CD4-positive, alpha-beta memory T cell (primary cell): ENCODE measurements at regions not wholly inside any gene's neighbourhood (a gene's known extent, or its start where the extent isn't known, plus 50 kb on each side); places are given as distances from the start of the nearest gene placed in this dataset.
"Not testable (repeated sequence)": the region's sequence is repeated elsewhere in the genome, so short reads cannot be mapped to it uniquely, and the experiment has no call there.

Source experiments
- CTCF ChIA-PET: fragments of 350-600 bp; sonication (Branson Sonifier 250); formaldehyde crosslinking; loops from one replicate; lab custom pipeline; 2021; ENCODE audit warnings: inconsistent platforms; ENCODE audit not compliant: partially characterized antibody; lab: Charles Lee
- POLR2A ChIA-PET: fragments of 350-600 bp; sonication (Branson Sonifier 250); formaldehyde crosslinking; loops from one replicate; lab custom pipeline; 2021; ENCODE audit not compliant: partially characterized antibody; lab: Charles Lee
- DNase-seq, 5 donors: peaks; one replicate each; pipeline versions ENCODE4 v3.0.0 to v3.0.0-alpha.2; 2020 to 2022; ENCODE audit warnings: mixed read lengths in 1 of 5
- H3K27ac ChIP-seq: one replicate; pipeline ENCODE4 v1.7.0; 2013; ENCODE audit warnings: low read depth, low read length
- H3K27me3 ChIP-seq: 2 replicates; pipeline ENCODE4 v1.7.0; 2013; ENCODE audit warnings: mild to moderate bottlenecking, low read length, moderate library complexity; ENCODE audit not compliant: insufficient read depth
- H3K36me3 ChIP-seq: 2 replicates; pipeline ENCODE4 v1.7.0; 2013; ENCODE audit warnings: mild to moderate bottlenecking, low read length, moderate library complexity; ENCODE audit not compliant: insufficient read depth
- H3K4me1 ChIP-seq: 2 replicates; pipeline ENCODE4 v1.7.0; 2013; ENCODE audit warnings: mild to moderate bottlenecking, low read length, moderate library complexity; ENCODE audit not compliant: insufficient read depth
- H3K4me3 ChIP-seq, 2 donors: one replicate each; pipeline ENCODE4 v1.7.0; 2013; ENCODE audit warnings: low read length in 2 of 2, mild to moderate bottlenecking in 1 of 2
- H3K9me3 ChIP-seq, 2 donors: one replicate each; pipeline ENCODE4 v1.7.0; 2013; ENCODE audit warnings: low read length in 2 of 2, control low read depth in 1 of 2; ENCODE audit not compliant: control insufficient read depth in 1 of 2
- H3K27ac Mint-ChIP-seq, 7 donors: one replicate each; pipeline ENCODE4 v1.8.0; 2020 to 2021; ENCODE audit warnings: mixed read lengths in 7 of 7, mild to moderate bottlenecking in 6 of 7, inconsistent platforms in 3 of 7, moderate library complexity in 3 of 7
- H3K27me3 Mint-ChIP-seq, 2 donors: one replicate each; pipeline ENCODE4 v1.8.0; 2020 to 2021; ENCODE audit warnings: mixed read lengths in 2 of 2
- H3K36me3 Mint-ChIP-seq, 2 donors: one replicate each; pipeline ENCODE4 v1.8.0; 2020 to 2021; ENCODE audit warnings: mixed read lengths in 2 of 2, inconsistent platforms in 1 of 2, mild to moderate bottlenecking in 1 of 2
- H3K4me1 Mint-ChIP-seq, 4 donors: one replicate each; pipeline ENCODE4 v1.8.0; 2020 to 2021; ENCODE audit warnings: mixed read lengths in 4 of 4, mild to moderate bottlenecking in 1 of 4
- H3K4me3 Mint-ChIP-seq, 8 donors: one replicate each; pipeline ENCODE4 v1.8.0; 2020 to 2021; ENCODE audit warnings: mixed read lengths in 8 of 8, mild to moderate bottlenecking in 7 of 8, moderate library complexity in 6 of 8, inconsistent platforms in 3 of 8
- H3K9me3 Mint-ChIP-seq, 8 donors: one replicate each; pipeline ENCODE4 v1.8.0; 2020 to 2021; ENCODE audit warnings: mixed read lengths in 8 of 8, mild to moderate bottlenecking in 5 of 8, inconsistent platforms in 3 of 8, moderate library complexity in 1 of 8
- intact Hi-C: fragments of 100-400 bp; cut with micrococcal nuclease; formaldehyde crosslinking; loops from one replicate; pipeline ENCODE4 v1.15.1; 2023

- H3K9me3 Mint-ChIP-seq: peaks cover 0 to 17% (median 6%) of the 10 kb centered on the region in 8 donors
- H3K27me3 Mint-ChIP-seq, POLR2A ChIA-PET, H3K4me1 ChIP-seq, H3K36me3 ChIP-seq, H3K4me3 ChIP-seq, H3K27ac Mint-ChIP-seq, H3K27ac ChIP-seq, H3K9me3 ChIP-seq, H3K4me1 Mint-ChIP-seq, DNase-seq, CTCF ChIA-PET, H3K27me3 ChIP-seq, intact Hi-C loops, H3K36me3 Mint-ChIP-seq, H3K4me3 Mint-ChIP-seq: not testable (repeated sequence)
These were observed 83.4 kb upstream of the RAP2C start for GRCh38 chrX:132302687-132303086.

- POLR2A ChIA-PET: no interaction called here
- Histone ChIP-seq H3K27ac (no peak overlapping the region), H3K4me1 (no peaks in the 10 kb centered on the region), H3K27me3 (no peaks in the 10 kb centered on the region), H3K36me3 (no peaks in the 10 kb centered on the region), H3K9me3 (no peaks in the 10 kb centered on the region), H3K4me3 (no peak overlapping the region)
- Mint-ChIP-seq H3K4me3 (no peak overlapping the region), H3K36me3 (no peaks in the 10 kb centered on the region), H3K27ac (no peak overlapping the region), H3K9me3 (peaks cover 0 to 4% (median 0%) of the 10 kb centered on the region in 8 donors), H3K27me3 (no peaks in the 10 kb centered on the region), H3K4me1 (no peaks in the 10 kb centered on the region)
- intact Hi-C loops: loop anchor here (5.0 to 10.0 kb wide), 3 partner anchors 190 to 443 kb away; partner anchors contain the start of gene MBNL3
- DNase-seq: no peak
- CTCF ChIA-PET: interaction anchor here (1.6 to 3.7 kb wide), 3 partner anchors 9 to 337 kb away, joined by 3 to 84 read pairs (median 30); no protein-coding TSS in a partner anchor
These were observed 75.7 kb upstream of the RAP2C start for GRCh38 chrX:132294776-132295495.

GRCh38 chrX:132294192-132294591 is 74.9 kb upstream of the RAP2C start:
- H3K27ac ChIP-seq: no peak overlapping the region
- Mint-ChIP-seq H3K27ac (no peak overlapping the region), H3K27me3 (no peaks in the 10 kb centered on the region), H3K9me3 (peaks cover 0 to 4% (median 0%) of the 10 kb centered on the region in 8 donors), H3K4me1 (no peaks in the 10 kb centered on the region), H3K4me3 (no peak overlapping the region), H3K36me3 (no peaks in the 10 kb centered on the region)
- H3K9me3 ChIP-seq: no peaks in the 10 kb centered on the region
- no peak for DNase-seq
- intact Hi-C loops: loop anchor here (5.0 to 10.0 kb wide), 3 partner anchors 191 to 442 kb away; partner anchors contain the start of gene MBNL3
- ChIA-PET CTCF (interaction anchor here (1.0 to 3.7 kb wide), 8 partner anchors 10 to 337 kb away, joined by 3 to 84 read pairs (median 9); no protein-coding TSS in a partner anchor), POLR2A (no interaction called here)
- no peaks in the 10 kb centered on the region for H3K27me3 ChIP-seq
- H3K4me1 ChIP-seq: no peaks in the 10 kb centered on the region
- no peak overlapping the region for H3K4me3 ChIP-seq
- no peaks in the 10 kb centered on the region for H3K36me3 ChIP-seq

DNA sequence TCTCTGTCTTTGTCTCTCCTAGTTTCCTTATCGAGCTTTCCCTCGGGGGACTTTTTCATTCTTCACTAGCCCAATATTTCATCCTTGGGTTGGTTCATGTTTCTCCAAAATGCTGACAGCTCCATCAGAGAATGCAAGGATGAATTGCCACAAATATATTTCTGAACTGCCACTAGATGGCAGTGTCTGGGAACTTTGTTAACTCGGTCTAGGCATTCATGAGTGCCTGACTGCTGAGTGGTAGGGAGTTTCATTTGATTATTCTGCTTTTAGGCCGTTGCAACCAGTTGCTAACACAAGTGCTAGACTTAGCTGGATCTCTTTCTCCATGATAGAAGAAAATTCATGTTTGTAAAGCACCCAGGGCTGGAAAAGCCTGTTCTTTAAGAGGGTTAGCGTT is 73.5 kb upstream of the RAP2C start:
- Histone ChIP-seq H3K4me1 (no peaks in the 10 kb centered on the region), H3K9me3 (no peaks in the 10 kb centered on the region), H3K27me3 (no peaks in the 10 kb centered on the region), H3K27ac (no peak overlapping the region), H3K4me3 (no peak overlapping the region), H3K36me3 (no peaks in the 10 kb centered on the region)
- DNase-seq: peak; percentile 32 to 49 (median 37)
- CTCF ChIA-PET: interaction anchor here (0.6 to 3.7 kb wide), 32 partner anchors 8 to 466 kb away, joined by 3 to 84 read pairs (median 4); no protein-coding TSS in a partner anchor
- H3K27me3 Mint-ChIP-seq: no peaks in the 10 kb centered on the region
- POLR2A ChIA-PET: no interaction called here
- no peak overlapping the region for H3K27ac Mint-ChIP-seq
- H3K9me3 Mint-ChIP-seq: peaks cover 0 to 4% (median 0%) of the 10 kb centered on the region in 8 donors
- intact Hi-C loops: loop anchor here (1.0 to 10.0 kb wide), 6 partner anchors 192 to 440 kb away; partner anchors contain the start of gene MBNL3
- no peaks in the 10 kb centered on the region for H3K36me3 Mint-ChIP-seq
- no peak overlapping the region for H3K4me3 Mint-ChIP-seq
- H3K4me1 Mint-ChIP-seq: peaks cover 0 to under 1% (median 0%) of the 10 kb centered on the region in 4 donors

DNA sequence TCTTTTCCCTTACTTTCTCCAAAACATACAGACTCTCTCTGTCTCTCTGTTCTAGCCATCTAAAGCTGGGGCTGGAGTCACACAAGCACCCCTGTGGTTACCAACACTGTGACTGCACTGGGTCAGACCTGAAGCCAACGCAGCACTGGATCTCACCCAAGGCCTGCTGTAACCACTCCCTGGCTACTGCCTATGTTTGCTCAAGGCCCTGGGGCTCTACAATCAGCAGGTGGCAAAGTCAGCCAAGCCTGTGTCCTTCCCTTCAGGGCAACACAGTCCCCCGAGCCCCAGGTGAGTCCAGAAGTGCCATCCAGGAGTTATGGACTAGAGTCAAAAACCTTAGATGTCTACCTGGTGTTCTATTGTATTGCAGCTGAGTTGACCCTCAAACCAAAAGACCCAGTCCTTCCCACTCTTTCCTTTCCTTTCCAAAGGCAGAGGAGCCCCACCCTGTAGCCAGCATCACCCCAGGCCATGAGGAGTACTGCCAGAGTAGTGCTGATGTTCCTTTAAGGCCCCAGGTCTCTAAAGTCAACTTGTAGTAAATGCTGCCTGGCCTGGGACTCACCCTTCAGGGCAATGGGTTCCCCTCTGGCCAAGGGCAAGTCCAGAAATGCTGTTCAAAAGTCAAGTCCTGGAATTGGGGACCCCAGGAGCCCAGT is 58.8 kb upstream of the RAP2C start:
- ChIA-PET CTCF (no interaction called here), POLR2A (no interaction called here)
- Histone ChIP-seq H3K9me3 (no peaks in the 10 kb centered on the region), H3K27ac (no peak overlapping the region), H3K27me3 (no peaks in the 10 kb centered on the region), H3K4me1 (no peaks in the 10 kb centered on the region), H3K4me3 (no peak overlapping the region), H3K36me3 (no peaks in the 10 kb centered on the region)
- Mint-ChIP-seq H3K36me3 (peaks cover 0 to 3% of the 10 kb centered on the region in 2 donors), H3K27me3 (no peaks in the 10 kb centered on the region), H3K4me3 (no peak overlapping the region), H3K27ac (no peak overlapping the region), H3K4me1 (no peaks in the 10 kb centered on the region), H3K9me3 (no peaks in the 10 kb centered on the region)
- intact Hi-C loops: no loop called here
- peak in 1 of 5 donors; percentile 30 for DNase-seq

DNA sequence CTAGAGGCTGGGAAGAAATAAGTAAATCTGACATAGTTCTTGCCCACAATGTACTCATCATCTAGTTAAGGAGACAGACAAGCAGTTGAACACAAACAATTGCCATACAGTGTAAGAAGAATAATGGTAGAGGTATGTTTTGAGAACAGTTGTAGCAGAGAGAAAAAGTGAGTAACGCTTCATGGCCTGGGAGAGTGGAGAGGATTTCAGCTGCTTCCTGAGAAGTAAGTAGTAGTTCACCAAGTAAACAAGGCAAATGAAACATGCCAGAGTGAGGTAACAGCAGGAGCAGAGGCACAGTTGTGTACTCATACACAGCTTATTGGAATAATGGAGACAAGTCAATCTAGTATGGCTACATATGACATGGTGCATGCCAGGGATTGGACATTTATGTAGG is 53.6 kb upstream of the RAP2C start:
- Mint-ChIP-seq H3K36me3 (no peaks in the 10 kb centered on the region), H3K4me1 (peaks cover 0 to 3% (median under 1%) of the 10 kb centered on the region in 4 donors), H3K9me3 (no peaks in the 10 kb centered on the region), H3K27ac (no peak overlapping the region), H3K27me3 (no peaks in the 10 kb centered on the region), H3K4me3 (no peak overlapping the region)
- Histone ChIP-seq H3K9me3 (no peaks in the 10 kb centered on the region), H3K4me1 (no peaks in the 10 kb centered on the region), H3K36me3 (no peaks in the 10 kb centered on the region), H3K27me3 (no peaks in the 10 kb centered on the region), H3K27ac (no peak overlapping the region), H3K4me3 (no peak overlapping the region)
- intact Hi-C loops: no loop called here
- no peak for DNase-seq
- ChIA-PET POLR2A (no interaction called here), CTCF (no interaction called here)

DNA sequence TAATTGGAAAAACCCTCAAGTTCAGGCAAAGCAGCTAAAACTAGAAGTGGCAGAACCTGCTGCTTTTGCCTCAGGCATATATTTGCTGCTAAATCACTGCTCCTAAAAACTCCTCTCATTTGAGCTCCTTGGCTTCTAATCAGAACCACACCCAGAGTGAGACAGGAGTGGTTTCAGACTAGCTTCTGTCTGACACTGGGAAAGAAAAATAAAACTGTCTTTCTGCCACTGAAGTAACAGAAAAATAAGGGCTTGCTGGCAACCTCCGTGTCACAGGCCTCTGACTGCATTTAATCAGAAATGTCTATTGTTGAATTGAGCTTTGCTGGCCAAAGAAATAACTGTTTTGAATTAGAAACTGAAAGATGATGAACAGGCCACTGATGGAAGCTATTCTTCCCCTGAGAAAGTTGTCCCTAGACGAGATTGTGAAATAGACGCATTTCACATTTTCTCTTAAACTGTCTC is 52.1 kb upstream of the RAP2C start:
- no peaks in the 10 kb centered on the region for H3K4me1 ChIP-seq
- H3K27ac ChIP-seq: no peak overlapping the region
- H3K4me1 Mint-ChIP-seq: peaks cover 0 to 3% (median under 1%) of the 10 kb centered on the region in 4 donors
- H3K4me3 Mint-ChIP-seq: peak overlapping the region in 1 of 8 donors; percentile 1
- CTCF ChIA-PET: interaction anchor here (1.5 kb wide), 1 partner anchor 9 kb away, joined by 3 read pairs; no protein-coding TSS in a partner anchor
- H3K36me3 Mint-ChIP-seq: no peaks in the 10 kb centered on the region
- no peak for DNase-seq
- POLR2A ChIA-PET: no interaction called here
- no peaks in the 10 kb centered on the region for H3K9me3 Mint-ChIP-seq
- intact Hi-C loops: no loop called here
- no peaks in the 10 kb centered on the region for H3K27me3 ChIP-seq
- no peaks in the 10 kb centered on the region for H3K27me3 Mint-ChIP-seq
- no peak overlapping the region for H3K27ac Mint-ChIP-seq
- no peaks in the 10 kb centered on the region for H3K9me3 ChIP-seq
- no peaks in the 10 kb centered on the region for H3K36me3 ChIP-seq
- H3K4me3 ChIP-seq: no peak overlapping the region
